ENCODE measurements at regions not wholly inside any gene's neighbourhood (a gene's known extent, or its start where the extent isn't known, plus 50 kb on each side); places are given as distances from the start of the nearest gene placed in this dataset.

DNA sequence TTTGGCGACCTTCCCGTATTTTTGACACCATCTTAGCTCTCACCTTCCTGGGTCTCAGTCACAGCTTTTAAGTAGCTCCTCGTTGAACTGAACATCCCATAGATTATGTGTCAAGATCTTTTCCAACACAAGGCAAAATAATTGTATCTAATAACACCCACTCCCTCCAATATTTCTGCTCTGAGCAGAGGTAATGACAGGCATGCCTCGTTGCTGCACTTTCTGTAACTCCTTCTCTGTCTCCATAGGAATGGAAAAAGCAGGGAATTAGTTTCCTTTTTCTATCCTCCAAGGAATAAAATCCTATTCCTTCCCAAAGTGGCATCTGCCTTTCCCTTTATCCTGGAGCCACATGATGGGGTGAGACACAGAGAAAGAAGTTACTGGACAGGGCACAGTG lies 174.0 kb upstream of the CDH20 start:
- no peak overlapping the region for H3K9ac ChIP-seq (replicated peaks in 1 of 4; ENCODE audit: extremely low read depth in 1 of 4, low read depth in 3 of 4, low read length in 3 of 4)
- no peak overlapping the region for H3K4me2 ChIP-seq (ENCODE audit: insufficient read depth in 1 of 2, low read depth in 2 of 2, low read length in 2 of 2)
- H3K4me1 ChIP-seq (replicated peaks in 1 of 4; ENCODE audit: control insufficient read depth in 3 of 4, insufficient read depth in 4 of 4, low read length in 3 of 4): no peaks in the 10 kb centered on the region
- no peak overlapping the region for H4K8ac ChIP-seq (ENCODE audit: extremely low read depth, insufficient read depth, low read length)
- H2BK15ac ChIP-seq (ENCODE audit: low read length): no peak overlapping the region
- no peaks in the 10 kb centered on the region for H3K9me3 ChIP-seq (ENCODE audit: insufficient read depth in 2 of 2, low read depth in 1 of 2, low read length in 1 of 2)
- no peak overlapping the region for H4K5ac ChIP-seq (ENCODE audit: insufficient read length, low read depth, low read length)
- no peaks in the 10 kb centered on the region for H3K79me1 ChIP-seq (ENCODE audit: low read depth, low read length)
- H2AFZ ChIP-seq (ENCODE audit: low read length): no peak overlapping the region
- H3K4ac ChIP-seq (replicated peaks; ENCODE audit: insufficient read length, low read depth, low read length): no peak overlapping the region
- WGBS, 2 experiments (ENCODE audit: extremely low coverage in 1 of 2, insufficient coverage in 1 of 2, insufficient read length in 1 of 2, insufficient replicate concordance in 2 of 2, low coverage in 1 of 2, low lambda C conversion rate in 2 of 2, missing lambda C conversion rate in 1 of 2): 90% methylated on average over 4 of the region's 4 CpGs; no CpG with 5 or more reads in 1 of the 2 experiments
- H2BK12ac ChIP-seq (ENCODE audit: low read depth, low read length): no peak overlapping the region
- H3K27me3 ChIP-seq (replicated peaks in 1 of 4; ENCODE audit: control insufficient read depth in 3 of 4, extremely low read depth in 1 of 4, insufficient read depth in 3 of 4, low read length in 3 of 4): no peaks in the 10 kb centered on the region
- H2AK5ac ChIP-seq (ENCODE audit: low read depth, low read length): no peak overlapping the region
- H3K27ac ChIP-seq (ENCODE audit: low read depth, low read length): no peak overlapping the region
- no peak overlapping the region for H3K14ac ChIP-seq (ENCODE audit: insufficient read length)
- H3K4me3 ChIP-seq (ENCODE audit: extremely low read depth in 1 of 4, insufficient read depth in 2 of 4, low read depth in 3 of 4, low read length in 4 of 4): no peak overlapping the region
- H2BK5ac ChIP-seq (ENCODE audit: low read depth, low read length): no peak overlapping the region
- no peak overlapping the region for H3K23ac ChIP-seq (ENCODE audit: insufficient read length)
- H2BK20ac ChIP-seq (ENCODE audit: low read length): no peak overlapping the region
- POLR2A ChIA-PET (ENCODE audit: partially characterized antibody): interaction anchor here (0.6 kb wide), 1 partner anchor 91 kb away, joined by 3 read pairs; no protein-coding TSS in a partner anchor
- H3K23me2 ChIP-seq (ENCODE audit: low read depth, low read length): no peaks in the 10 kb centered on the region
- no peak overlapping the region for H4K91ac ChIP-seq (replicated peaks; ENCODE audit: insufficient read length, low read length)
- H3K56ac ChIP-seq (replicated peaks; ENCODE audit: insufficient read length, low read depth, low read length): no peak overlapping the region
- CTCF ChIA-PET (ENCODE audit: partially characterized antibody): no interaction called here
- no peaks in the 10 kb centered on the region for H3K36me3 ChIP-seq (ENCODE audit: control insufficient read depth in 2 of 4, insufficient read depth in 4 of 4, low read length in 3 of 4)
- H2BK120ac ChIP-seq (replicated peaks; ENCODE audit: low read depth, low read length): no peak overlapping the region
- DNase-seq (ENCODE audit: low read depth in 1 of 2, low spot score in 2 of 2) (no peak), FAIRE-seq (no peak)
- no peak for TF ChIP-seq SIN3A (conservative IDR thresholded peaks at IDR 0.05 in 1 of 2, IDR thresholded peaks at IDR 0.05 in 1 of 2; ENCODE audit: low read depth in 1 of 2, low read length in 2 of 2)
- no peak for TF ChIP-seq EZH2 (IDR thresholded peaks at IDR 0.05; ENCODE audit: low read depth, low read length, severe bottlenecking)
- TF ChIP-seq RXRA (IDR thresholded peaks at IDR 0.05; ENCODE audit: insufficient read depth, low read depth, low read length): no peak
- no peak for TF ChIP-seq SUZ12 (IDR thresholded peaks at IDR 0.05; ENCODE audit: low read length)
- no peak for TF ChIP-seq KDM4A (IDR thresholded peaks at IDR 0.05; ENCODE audit: low read depth, low read length, severe bottlenecking)
- TF ChIP-seq ZNF274 (IDR thresholded peaks at IDR 0.05; ENCODE audit: borderline replicate concordance, extremely low read depth, low read length): no peak
- TF ChIP-seq CBX5 (IDR thresholded peaks at IDR 0.05; ENCODE audit: low read depth, low read length): no peak
- TF ChIP-seq KDM5A (IDR thresholded peaks at IDR 0.05; ENCODE audit: low read length): no peak
- no peak for TF ChIP-seq POU5F1 (IDR thresholded peaks at IDR 0.05; ENCODE audit: low read depth, low read length)
- TF ChIP-seq RFX5 (IDR thresholded peaks at IDR 0.05; ENCODE audit: borderline replicate concordance, low read depth, low read length): no peak
- no peaks in the 10 kb centered on the region for H4K20me1 ChIP-seq (replicated peaks in 1 of 2; ENCODE audit: control insufficient read depth in 1 of 2, insufficient read depth in 2 of 2, low read length in 2 of 2)
- H3K18ac ChIP-seq (ENCODE audit: extremely low read depth, low read length): no peak overlapping the region
- H3K79me2 ChIP-seq (ENCODE audit: control insufficient read depth in 1 of 2, insufficient read depth in 2 of 2, low read length in 2 of 2): no peaks in the 10 kb centered on the region

All from H1 (cell line).